Spleen (tissue), 7 donors: ENCODE measurements at regions not wholly inside any gene's neighbourhood (a gene's known extent, or its start where the extent isn't known, plus 50 kb on each side); places are given as distances from the start of the nearest gene placed in this dataset.

ENCODE experiments used
- POLR2A ChIP-seq, 3 donors: fragments of 450-650 bp; IDR thresholded peaks; one replicate each; pipeline ENCODE4 v1.5.1; 2017; ENCODE audit warnings: antibody characterized with exemption in 3 of 3, mild to moderate bottlenecking in 1 of 3
- POLR2AphosphoS5 ChIP-seq, 3 donors: sonication (generic); formaldehyde crosslinking; IDR thresholded peaks; one replicate each; pipeline ENCODE4 v1.5.1; 2017; ENCODE audit warnings: antibody characterized with exemption in 3 of 3
- TF ChIP-seq, protein P1 (sequence below), 11 experiments: fragments of 200-600 bp in 7 of 11; fragments of 450-650 bp in 4 of 11; sonication (generic) in 4 of 11; IDR thresholded peaks in 8 of 11; conservative IDR thresholded peaks in 3 of 11; 1 replicate in 7 of 11; 2 replicates in 4 of 11; pipeline versions ENCODE4 v1.4.0 to v1.8.0; 2016 to 2021; ENCODE audit warnings: antibody characterized with exemption in 11 of 11, inconsistent platforms in 4 of 11, mild to moderate bottlenecking in 1 of 11
- donor health status: DM: no; HTN: no; CAD: no; lungs with moderate emphysema.
- donor health status: DM: no; HTN: no; CAD: no.
- donor health status: DM: no; HTN: no; CAD: no.

DNA sequence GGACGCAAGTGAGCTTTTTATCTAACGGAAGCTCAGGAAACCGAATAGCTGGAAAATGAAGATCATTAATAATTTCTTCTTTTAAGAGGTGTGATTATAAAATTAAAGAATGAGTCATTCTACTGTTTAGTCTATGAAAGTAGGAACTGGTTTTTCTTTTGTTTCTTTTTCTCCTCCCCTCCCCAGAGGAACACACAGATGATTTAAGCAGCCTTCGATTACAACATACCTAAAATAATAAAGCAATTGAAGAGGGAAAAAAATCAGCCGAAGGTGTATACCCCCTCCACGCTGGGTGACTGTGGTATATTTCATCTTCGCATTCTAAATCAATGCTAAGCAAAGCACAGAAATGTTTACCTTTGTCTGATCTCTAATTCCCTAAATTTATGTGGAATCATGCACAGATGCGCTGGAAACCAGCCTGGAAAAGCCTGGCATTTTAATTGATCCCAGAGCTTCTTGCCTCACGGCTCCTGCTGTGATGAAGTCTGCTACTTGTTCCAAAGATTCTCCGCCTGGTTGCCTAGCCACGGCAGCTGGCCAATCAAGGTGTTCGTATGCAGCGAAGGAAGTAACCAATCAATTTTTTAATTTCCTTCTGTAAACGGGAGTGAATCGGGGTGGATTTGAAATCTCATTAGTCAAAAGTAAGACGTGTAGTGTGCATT lies 133.9 kb downstream of the FANCF start:
- TF ChIP-seq, protein P1, sequence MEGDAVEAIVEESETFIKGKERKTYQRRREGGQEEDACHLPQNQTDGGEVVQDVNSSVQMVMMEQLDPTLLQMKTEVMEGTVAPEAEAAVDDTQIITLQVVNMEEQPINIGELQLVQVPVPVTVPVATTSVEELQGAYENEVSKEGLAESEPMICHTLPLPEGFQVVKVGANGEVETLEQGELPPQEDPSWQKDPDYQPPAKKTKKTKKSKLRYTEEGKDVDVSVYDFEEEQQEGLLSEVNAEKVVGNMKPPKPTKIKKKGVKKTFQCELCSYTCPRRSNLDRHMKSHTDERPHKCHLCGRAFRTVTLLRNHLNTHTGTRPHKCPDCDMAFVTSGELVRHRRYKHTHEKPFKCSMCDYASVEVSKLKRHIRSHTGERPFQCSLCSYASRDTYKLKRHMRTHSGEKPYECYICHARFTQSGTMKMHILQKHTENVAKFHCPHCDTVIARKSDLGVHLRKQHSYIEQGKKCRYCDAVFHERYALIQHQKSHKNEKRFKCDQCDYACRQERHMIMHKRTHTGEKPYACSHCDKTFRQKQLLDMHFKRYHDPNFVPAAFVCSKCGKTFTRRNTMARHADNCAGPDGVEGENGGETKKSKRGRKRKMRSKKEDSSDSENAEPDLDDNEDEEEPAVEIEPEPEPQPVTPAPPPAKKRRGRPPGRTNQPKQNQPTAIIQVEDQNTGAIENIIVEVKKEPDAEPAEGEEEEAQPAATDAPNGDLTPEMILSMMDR (IDR thresholded peaks at IDR 0.05 in 8 of 11, conservative IDR thresholded peaks at IDR 0.05 in 3 of 11), result no peak
- TF ChIP-seq POLR2A (IDR thresholded peaks at IDR 0.05) (no peak), POLR2AphosphoS5 (IDR thresholded peaks at IDR 0.05) (no peak)
